ENCODE measurements at regions not wholly inside any gene's neighbourhood (a gene's known extent, or its start where the extent isn't known, plus 50 kb on each side); places are given as distances from the start of the nearest gene placed in this dataset.

DNA sequence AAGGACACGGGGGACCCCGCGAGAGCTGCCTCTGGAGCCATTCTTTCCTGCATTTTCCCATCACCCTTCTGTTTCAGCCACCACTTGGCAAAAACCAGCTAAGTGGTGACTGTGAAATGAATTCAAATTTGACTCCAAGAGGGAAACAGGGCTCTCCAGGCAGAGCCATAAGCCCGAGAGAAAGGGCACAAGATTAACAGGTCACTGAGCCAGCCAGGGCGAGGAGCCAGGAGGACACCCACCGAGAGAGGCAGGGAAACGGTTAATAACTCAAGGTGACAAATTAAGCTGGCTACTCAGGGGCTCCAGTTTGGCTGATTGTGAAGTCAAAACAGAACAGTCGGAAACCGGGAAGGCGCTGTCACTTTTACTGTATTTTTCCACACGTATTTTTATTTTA is 67.8 kb upstream of the SOX9 start (continued):
- TF ChIP-seq, protein P1, sequence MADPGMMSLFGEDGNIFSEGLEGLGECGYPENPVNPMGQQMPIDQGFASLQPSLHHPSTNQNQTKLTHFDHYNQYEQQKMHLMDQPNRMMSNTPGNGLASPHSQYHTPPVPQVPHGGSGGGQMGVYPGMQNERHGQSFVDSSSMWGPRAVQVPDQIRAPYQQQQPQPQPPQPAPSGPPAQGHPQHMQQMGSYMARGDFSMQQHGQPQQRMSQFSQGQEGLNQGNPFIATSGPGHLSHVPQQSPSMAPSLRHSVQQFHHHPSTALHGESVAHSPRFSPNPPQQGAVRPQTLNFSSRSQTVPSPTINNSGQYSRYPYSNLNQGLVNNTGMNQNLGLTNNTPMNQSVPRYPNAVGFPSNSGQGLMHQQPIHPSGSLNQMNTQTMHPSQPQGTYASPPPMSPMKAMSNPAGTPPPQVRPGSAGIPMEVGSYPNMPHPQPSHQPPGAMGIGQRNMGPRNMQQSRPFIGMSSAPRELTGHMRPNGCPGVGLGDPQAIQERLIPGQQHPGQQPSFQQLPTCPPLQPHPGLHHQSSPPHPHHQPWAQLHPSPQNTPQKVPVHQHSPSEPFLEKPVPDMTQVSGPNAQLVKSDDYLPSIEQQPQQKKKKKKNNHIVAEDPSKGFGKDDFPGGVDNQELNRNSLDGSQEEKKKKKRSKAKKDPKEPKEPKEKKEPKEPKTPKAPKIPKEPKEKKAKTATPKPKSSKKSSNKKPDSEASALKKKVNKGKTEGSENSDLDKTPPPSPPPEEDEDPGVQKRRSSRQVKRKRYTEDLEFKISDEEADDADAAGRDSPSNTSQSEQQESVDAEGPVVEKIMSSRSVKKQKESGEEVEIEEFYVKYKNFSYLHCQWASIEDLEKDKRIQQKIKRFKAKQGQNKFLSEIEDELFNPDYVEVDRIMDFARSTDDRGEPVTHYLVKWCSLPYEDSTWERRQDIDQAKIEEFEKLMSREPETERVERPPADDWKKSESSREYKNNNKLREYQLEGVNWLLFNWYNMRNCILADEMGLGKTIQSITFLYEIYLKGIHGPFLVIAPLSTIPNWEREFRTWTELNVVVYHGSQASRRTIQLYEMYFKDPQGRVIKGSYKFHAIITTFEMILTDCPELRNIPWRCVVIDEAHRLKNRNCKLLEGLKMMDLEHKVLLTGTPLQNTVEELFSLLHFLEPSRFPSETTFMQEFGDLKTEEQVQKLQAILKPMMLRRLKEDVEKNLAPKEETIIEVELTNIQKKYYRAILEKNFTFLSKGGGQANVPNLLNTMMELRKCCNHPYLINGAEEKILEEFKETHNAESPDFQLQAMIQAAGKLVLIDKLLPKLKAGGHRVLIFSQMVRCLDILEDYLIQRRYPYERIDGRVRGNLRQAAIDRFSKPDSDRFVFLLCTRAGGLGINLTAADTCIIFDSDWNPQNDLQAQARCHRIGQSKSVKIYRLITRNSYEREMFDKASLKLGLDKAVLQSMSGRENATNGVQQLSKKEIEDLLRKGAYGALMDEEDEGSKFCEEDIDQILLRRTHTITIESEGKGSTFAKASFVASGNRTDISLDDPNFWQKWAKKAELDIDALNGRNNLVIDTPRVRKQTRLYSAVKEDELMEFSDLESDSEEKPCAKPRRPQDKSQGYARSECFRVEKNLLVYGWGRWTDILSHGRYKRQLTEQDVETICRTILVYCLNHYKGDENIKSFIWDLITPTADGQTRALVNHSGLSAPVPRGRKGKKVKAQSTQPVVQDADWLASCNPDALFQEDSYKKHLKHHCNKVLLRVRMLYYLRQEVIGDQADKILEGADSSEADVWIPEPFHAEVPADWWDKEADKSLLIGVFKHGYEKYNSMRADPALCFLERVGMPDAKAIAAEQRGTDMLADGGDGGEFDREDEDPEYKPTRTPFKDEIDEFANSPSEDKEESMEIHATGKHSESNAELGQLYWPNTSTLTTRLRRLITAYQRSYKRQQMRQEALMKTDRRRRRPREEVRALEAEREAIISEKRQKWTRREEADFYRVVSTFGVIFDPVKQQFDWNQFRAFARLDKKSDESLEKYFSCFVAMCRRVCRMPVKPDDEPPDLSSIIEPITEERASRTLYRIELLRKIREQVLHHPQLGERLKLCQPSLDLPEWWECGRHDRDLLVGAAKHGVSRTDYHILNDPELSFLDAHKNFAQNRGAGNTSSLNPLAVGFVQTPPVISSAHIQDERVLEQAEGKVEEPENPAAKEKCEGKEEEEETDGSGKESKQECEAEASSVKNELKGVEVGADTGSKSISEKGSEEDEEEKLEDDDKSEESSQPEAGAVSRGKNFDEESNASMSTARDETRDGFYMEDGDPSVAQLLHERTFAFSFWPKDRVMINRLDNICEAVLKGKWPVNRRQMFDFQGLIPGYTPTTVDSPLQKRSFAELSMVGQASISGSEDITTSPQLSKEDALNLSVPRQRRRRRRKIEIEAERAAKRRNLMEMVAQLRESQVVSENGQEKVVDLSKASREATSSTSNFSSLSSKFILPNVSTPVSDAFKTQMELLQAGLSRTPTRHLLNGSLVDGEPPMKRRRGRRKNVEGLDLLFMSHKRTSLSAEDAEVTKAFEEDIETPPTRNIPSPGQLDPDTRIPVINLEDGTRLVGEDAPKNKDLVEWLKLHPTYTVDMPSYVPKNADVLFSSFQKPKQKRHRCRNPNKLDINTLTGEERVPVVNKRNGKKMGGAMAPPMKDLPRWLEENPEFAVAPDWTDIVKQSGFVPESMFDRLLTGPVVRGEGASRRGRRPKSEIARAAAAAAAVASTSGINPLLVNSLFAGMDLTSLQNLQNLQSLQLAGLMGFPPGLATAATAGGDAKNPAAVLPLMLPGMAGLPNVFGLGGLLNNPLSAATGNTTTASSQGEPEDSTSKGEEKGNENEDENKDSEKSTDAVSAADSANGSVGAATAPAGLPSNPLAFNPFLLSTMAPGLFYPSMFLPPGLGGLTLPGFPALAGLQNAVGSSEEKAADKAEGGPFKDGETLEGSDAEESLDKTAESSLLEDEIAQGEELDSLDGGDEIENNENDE (IDR thresholded peaks at IDR 0.05; ENCODE audit: insufficient replicate concordance, low read length) = no peak
- TF ChIP-seq, protein P2, sequence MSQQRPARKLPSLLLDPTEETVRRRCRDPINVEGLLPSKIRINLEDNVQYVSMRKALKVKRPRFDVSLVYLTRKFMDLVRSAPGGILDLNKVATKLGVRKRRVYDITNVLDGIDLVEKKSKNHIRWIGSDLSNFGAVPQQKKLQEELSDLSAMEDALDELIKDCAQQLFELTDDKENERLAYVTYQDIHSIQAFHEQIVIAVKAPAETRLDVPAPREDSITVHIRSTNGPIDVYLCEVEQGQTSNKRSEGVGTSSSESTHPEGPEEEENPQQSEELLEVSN (IDR thresholded peaks at IDR 0.05) = no peak
- TF ChIP-seq SUZ12 (IDR thresholded peaks at IDR 0.05; ENCODE audit: low read length) (no peak), CHD2 (IDR thresholded peaks at IDR 0.05; ENCODE audit: low read length) (no peak), CREB1 (IDR thresholded peaks at IDR 0.05) (no peak), GTF2F1 (IDR thresholded peaks at IDR 0.05; ENCODE audit: borderline replicate concordance, low read depth, low read length) (no peak), EP300 (IDR thresholded peaks at IDR 0.05; ENCODE audit: borderline replicate concordance in 1 of 2, low read depth in 2 of 2, low read length in 2 of 2) (no peak), USF2 (IDR thresholded peaks at IDR 0.05; ENCODE audit: low read length) (no peak)
- TF ChIP-seq, protein P3, sequence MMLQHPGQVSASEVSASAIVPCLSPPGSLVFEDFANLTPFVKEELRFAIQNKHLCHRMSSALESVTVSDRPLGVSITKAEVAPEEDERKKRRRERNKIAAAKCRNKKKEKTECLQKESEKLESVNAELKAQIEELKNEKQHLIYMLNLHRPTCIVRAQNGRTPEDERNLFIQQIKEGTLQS (IDR thresholded peaks at IDR 0.05; ENCODE audit: insufficient read depth, low read depth, low read length) = no peak
